SK-N-MC (cell line): ENCODE measurements at regions not wholly inside any gene's neighbourhood (a gene's known extent, or its start where the extent isn't known, plus 50 kb on each side); places are given as distances from the start of the nearest gene placed in this dataset.

Source experiments
- EZH2 ChIP-seq: fragments of 200-600 bp; sonication (generic); IDR thresholded peaks from one replicate; pipeline ENCODE4 v1.6.1; 2017; ENCODE audit warnings: antibody characterized with exemption
- FOXP2 ChIP-seq: optimal IDR thresholded peaks from 2 replicates; pipeline ENCODE3; 2011; ENCODE audit warnings: mild to moderate bottlenecking, moderate library complexity; ENCODE audit not compliant: insufficient read depth; ENCODE audit errors: extremely low read length, control extremely low read depth
- POLR2AphosphoS5 ChIP-seq: IDR thresholded peaks from 2 replicates; pipeline ENCODE4 v1.6.1; 2012; ENCODE audit warnings: mild to moderate bottlenecking, low read depth, low read length, borderline replicate concordance

- TF ChIP-seq POLR2AphosphoS5 (no peak), EZH2 (no peak), FOXP2 (no peak)
These were observed 92.7 kb upstream of the ARMC2 start for GRCh38 chr6:108755257-108756240.
